PC-3 (cell line): ENCODE measurements at regions not wholly inside any gene's neighbourhood (a gene's known extent, or its start where the extent isn't known, plus 50 kb on each side); places are given as distances from the start of the nearest gene placed in this dataset.

ENCODE experiments used
- EZH2phosphoT487 ChIP-seq: fragments of 300-600 bp; sonication (generic); IDR thresholded peaks from 2 replicates; pipeline ENCODE4 v1.6.1; 2018; ENCODE audit warnings: mild to moderate bottlenecking, antibody characterized with exemption, low read length, borderline replicate concordance
- TF ChIP-seq, protein P1 (sequence below): fragments of 300-600 bp; sonication (generic); conservative IDR thresholded peaks from 2 replicates; pipeline ENCODE4 v1.5.1; 2017; ENCODE audit warnings: antibody characterized with exemption, low read depth, mild to moderate bottlenecking, low read length

DNA sequence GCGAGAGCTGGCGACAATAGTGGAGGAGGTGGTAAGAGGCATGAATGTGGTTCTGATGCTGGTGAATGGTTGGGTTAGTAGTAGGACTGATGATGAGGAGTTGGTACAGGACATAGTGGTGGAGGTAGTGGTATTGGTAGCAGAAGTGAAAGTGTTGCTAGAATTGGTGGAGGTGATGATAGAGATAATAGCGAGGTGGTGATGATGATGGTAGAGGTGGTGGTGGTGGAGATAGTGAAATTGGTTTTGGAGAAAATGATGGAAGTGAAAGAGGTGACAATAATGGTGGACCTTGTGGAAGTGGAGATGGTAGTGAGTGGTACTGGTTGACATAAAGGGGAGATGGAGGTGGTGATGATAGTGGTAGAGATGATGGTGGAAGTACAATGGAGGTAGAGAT lies 360.2 kb upstream of the JAG1 start:
- TF ChIP-seq, protein P1, sequence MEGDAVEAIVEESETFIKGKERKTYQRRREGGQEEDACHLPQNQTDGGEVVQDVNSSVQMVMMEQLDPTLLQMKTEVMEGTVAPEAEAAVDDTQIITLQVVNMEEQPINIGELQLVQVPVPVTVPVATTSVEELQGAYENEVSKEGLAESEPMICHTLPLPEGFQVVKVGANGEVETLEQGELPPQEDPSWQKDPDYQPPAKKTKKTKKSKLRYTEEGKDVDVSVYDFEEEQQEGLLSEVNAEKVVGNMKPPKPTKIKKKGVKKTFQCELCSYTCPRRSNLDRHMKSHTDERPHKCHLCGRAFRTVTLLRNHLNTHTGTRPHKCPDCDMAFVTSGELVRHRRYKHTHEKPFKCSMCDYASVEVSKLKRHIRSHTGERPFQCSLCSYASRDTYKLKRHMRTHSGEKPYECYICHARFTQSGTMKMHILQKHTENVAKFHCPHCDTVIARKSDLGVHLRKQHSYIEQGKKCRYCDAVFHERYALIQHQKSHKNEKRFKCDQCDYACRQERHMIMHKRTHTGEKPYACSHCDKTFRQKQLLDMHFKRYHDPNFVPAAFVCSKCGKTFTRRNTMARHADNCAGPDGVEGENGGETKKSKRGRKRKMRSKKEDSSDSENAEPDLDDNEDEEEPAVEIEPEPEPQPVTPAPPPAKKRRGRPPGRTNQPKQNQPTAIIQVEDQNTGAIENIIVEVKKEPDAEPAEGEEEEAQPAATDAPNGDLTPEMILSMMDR: no peak
- TF ChIP-seq EZH2phosphoT487: no peak
